Prostate gland (tissue), 2 donors: ENCODE measurements at regions not wholly inside any gene's neighbourhood (a gene's known extent, or its start where the extent isn't known, plus 50 kb on each side); places are given as distances from the start of the nearest gene placed in this dataset.

Experiments used
- POLR2A ChIP-seq: fragments of 450-650 bp; IDR thresholded peaks from one replicate; pipeline ENCODE4 v1.6.1; 2016; ENCODE audit warnings: antibody characterized with exemption, mild to moderate bottlenecking
- TF ChIP-seq, protein P1 (sequence below), 4 experiments: fragments of 200-600 bp in 2 of 4; fragments of 450-650 bp in 2 of 4; sonication (generic) in 2 of 4; IDR thresholded peaks; 1 replicate in 3 of 4; 2 replicates in 1 of 4; pipeline ENCODE4 v1.5.1; 2016 to 2019; ENCODE audit warnings: antibody characterized with exemption in 4 of 4, mild to moderate bottlenecking in 2 of 4, moderate library complexity in 2 of 4

- TF ChIP-seq, protein P1, sequence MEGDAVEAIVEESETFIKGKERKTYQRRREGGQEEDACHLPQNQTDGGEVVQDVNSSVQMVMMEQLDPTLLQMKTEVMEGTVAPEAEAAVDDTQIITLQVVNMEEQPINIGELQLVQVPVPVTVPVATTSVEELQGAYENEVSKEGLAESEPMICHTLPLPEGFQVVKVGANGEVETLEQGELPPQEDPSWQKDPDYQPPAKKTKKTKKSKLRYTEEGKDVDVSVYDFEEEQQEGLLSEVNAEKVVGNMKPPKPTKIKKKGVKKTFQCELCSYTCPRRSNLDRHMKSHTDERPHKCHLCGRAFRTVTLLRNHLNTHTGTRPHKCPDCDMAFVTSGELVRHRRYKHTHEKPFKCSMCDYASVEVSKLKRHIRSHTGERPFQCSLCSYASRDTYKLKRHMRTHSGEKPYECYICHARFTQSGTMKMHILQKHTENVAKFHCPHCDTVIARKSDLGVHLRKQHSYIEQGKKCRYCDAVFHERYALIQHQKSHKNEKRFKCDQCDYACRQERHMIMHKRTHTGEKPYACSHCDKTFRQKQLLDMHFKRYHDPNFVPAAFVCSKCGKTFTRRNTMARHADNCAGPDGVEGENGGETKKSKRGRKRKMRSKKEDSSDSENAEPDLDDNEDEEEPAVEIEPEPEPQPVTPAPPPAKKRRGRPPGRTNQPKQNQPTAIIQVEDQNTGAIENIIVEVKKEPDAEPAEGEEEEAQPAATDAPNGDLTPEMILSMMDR (IDR thresholded peaks at IDR 0.05): no peak
- no peak for TF ChIP-seq POLR2A
These were observed 78.0 kb upstream of the RARB start for GRCh38 chr3:25349828-25350724.
